ENCODE measurements at regions not wholly inside any gene's neighbourhood (a gene's known extent, or its start where the extent isn't known, plus 50 kb on each side); places are given as distances from the start of the nearest gene placed in this dataset.

GRCh38 chr15:72994534-72995177 lies 57.6 kb upstream of the NEO1 start:
- no peaks in the 10 kb centered on the region for H3K27me3 ChIP-seq
- H3K27ac ChIP-seq = peak overlapping the region; percentile 58
- 28% methylated on average over 9 of the region's 9 CpGs for WGBS
- peaks cover 51% of the 10 kb centered on the region for H3K4me1 ChIP-seq
- no peaks in the 10 kb centered on the region for H3K36me3 ChIP-seq
- no peaks in the 10 kb centered on the region for H3K9me3 ChIP-seq
- TF ChIP-seq POLR2A (IDR thresholded peaks at IDR 0.05) (no peak), EP300 (IDR thresholded peaks at IDR 0.05) (no peak), CTCF (IDR thresholded peaks at IDR 0.05) (no peak), POLR2AphosphoS5 (IDR thresholded peaks at IDR 0.05) (no peak)
- H3K4me3 ChIP-seq = no peak overlapping the region
- no peak for DNase-seq (ENCODE audit: low spot score in 2 of 2)

- no peaks in the 10 kb centered on the region for H3K36me3 ChIP-seq
- H3K27ac ChIP-seq = no peak overlapping the region
- H3K4me3 ChIP-seq = no peak overlapping the region
- H3K27me3 ChIP-seq = no peaks in the 10 kb centered on the region
- WGBS = 69% methylated on average over 8 of the region's 8 CpGs
- DNase-seq (ENCODE audit: low spot score in 2 of 2) = no peak
- H3K4me1 ChIP-seq = peaks cover 42% of the 10 kb centered on the region
- H3K9me3 ChIP-seq = no peaks in the 10 kb centered on the region
- no peak for TF ChIP-seq POLR2A (IDR thresholded peaks at IDR 0.05)
- no peak for TF ChIP-seq POLR2AphosphoS5 (IDR thresholded peaks at IDR 0.05)
- TF ChIP-seq EP300 (IDR thresholded peaks at IDR 0.05) = no peak
- TF ChIP-seq CTCF (IDR thresholded peaks at IDR 0.05) = no peak
Observed at GRCh38 chr15:72992841-72993252, 59.4 kb upstream of the NEO1 start.

DNA sequence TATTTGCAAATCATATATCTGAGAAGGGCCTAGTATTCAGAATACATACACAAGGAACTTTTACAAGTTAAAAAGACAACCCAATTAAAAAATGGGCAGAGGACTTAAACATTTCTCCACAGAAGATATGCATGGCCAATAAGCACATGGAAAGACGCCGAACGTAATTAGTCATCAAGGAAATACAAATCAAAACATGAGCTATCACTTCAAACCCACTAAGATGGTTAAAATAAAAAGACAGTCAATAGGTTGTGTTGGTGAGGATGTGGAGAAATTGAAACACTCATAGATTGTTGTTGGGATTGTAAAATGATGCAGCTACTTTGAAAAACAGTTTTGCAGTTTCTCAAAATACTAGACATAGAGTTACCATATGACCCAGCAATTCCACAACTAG lies 61.2 kb upstream of the NEO1 start:
- Histone ChIP-seq H3K27ac (no peak overlapping the region), H3K27me3 (no peaks in the 10 kb centered on the region)
- TF ChIP-seq EP300 (IDR thresholded peaks at IDR 0.05) (no peak), POLR2AphosphoS5 (IDR thresholded peaks at IDR 0.05) (no peak)

DNA sequence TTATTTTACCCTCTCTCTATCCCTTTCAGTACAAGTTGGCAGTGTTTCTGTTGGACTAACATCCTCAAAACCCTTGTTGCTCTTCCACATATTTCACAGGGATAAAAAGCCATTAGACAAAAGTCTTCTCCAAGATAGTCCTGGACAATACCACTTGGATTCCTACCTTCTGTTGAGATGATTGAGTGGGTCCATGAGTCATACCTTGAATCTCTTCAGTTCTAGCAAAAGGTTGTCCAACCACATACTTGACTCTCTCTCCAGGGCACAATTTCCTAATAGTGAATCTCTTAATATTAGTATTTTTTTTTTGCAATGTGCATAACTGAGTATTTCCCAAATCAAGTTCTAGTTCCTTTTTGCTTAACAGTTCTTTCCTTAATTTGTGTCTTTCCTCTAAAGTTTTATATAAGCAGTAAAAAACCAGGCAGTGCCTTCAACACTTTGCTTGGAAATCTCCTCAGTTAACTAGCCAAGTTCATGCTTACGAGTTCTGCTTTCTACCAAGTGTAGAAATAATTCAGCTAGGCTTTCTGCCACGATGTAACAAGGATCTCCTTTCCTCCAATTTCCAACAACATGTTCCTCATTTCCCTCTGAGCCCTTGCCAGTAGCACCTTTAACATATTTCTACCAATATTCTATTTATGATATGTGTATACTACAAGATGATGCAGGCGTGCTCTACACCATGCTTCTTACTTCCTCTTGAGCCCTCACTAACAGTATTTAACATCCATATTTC lies 68.3 kb upstream of the NEO1 start:
- Histone ChIP-seq H3K4me1 (no peaks in the 10 kb centered on the region), H3K36me3 (no peaks in the 10 kb centered on the region), H3K4me3 (no peak overlapping the region), H3K9me3 (no peaks in the 10 kb centered on the region), H3K27me3 (no peaks in the 10 kb centered on the region), H3K27ac (no peak overlapping the region)
- TF ChIP-seq POLR2A (IDR thresholded peaks at IDR 0.05) = no peak
- TF ChIP-seq CTCF (IDR thresholded peaks at IDR 0.05) = no peak
- no peak for TF ChIP-seq POLR2AphosphoS5 (IDR thresholded peaks at IDR 0.05)
- TF ChIP-seq EP300 (IDR thresholded peaks at IDR 0.05) = no peak
- DNase-seq (ENCODE audit: low spot score in 2 of 2) = no peak
- WGBS = 70% methylated on average over 3 of the region's 3 CpGs

More for the DNA sequence above, 61.2 kb upstream of the NEO1 start:
- no peak overlapping the region for H3K4me3 ChIP-seq
- no peaks in the 10 kb centered on the region for H3K9me3 ChIP-seq
- peaks cover 30% of the 10 kb centered on the region for H3K4me1 ChIP-seq
- DNase-seq (ENCODE audit: low spot score in 2 of 2) = no peak
- 79% methylated on average over 3 of the region's 3 CpGs for WGBS
- H3K36me3 ChIP-seq = no peaks in the 10 kb centered on the region

GRCh38 chr15:72982714-72983113 lies 69.5 kb upstream of the NEO1 start:
- Histone ChIP-seq H3K4me3 (no peak overlapping the region), H3K4me1 (no peaks in the 10 kb centered on the region), H3K27me3 (peaks cover 2% of the 10 kb centered on the region), H3K9me3 (no peaks in the 10 kb centered on the region), H3K27ac (no peak overlapping the region), H3K36me3 (no peaks in the 10 kb centered on the region)
- no peak for DNase-seq (ENCODE audit: low spot score in 2 of 2)
- 46% methylated on average over 2 of the region's 2 CpGs for WGBS
- no peak for TF ChIP-seq EP300 (IDR thresholded peaks at IDR 0.05)
- no peak for TF ChIP-seq POLR2AphosphoS5 (IDR thresholded peaks at IDR 0.05)
- no peak for TF ChIP-seq CTCF (IDR thresholded peaks at IDR 0.05)
- no peak for TF ChIP-seq POLR2A (IDR thresholded peaks at IDR 0.05)

All from suprapubic skin (tissue), 4 donors.